ENCODE measurements at regions not wholly inside any gene's neighbourhood (a gene's known extent, or its start where the extent isn't known, plus 50 kb on each side); places are given as distances from the start of the nearest gene placed in this dataset.

DNA sequence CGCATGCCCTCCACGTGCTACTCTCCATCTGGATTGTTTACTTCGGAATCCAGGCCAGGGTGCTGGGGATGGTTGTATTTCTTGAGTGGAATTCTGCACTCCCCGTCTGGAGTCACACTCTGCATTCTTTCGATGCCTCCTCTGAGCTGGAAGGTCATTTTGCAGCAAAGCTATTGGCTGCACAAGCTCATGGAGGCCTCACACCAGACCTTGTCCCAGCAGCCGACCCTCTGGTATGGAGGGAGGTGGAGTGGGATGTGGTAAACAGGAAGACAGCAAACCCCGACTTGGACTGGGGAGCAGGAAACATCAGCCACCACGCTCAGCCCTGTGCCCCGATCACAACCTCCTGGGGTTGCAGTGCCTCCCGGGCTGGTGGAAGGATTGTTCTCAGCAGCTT, 225.3 kb upstream of the LNX1 start:
- DNase-seq (ENCODE audit: low read depth), result no peak

DNA sequence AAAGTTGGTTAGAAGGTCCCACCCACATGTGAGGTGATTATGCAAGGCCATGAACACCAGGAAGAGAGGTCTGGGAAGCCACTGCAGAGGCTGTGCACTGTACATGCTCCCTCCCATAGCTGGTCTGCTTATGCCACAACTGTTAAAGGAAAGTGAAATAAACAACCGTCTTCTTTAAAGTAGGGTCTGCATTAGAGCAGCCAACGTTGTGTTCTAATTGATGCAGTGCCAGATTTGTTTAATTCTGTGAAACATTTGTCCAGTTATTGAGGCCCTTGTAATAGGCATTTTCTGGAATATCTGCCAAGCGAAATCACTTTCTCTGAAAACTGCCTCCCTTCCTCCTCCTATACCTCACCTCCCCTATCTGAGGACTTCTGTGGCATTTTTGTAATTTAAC, 224.0 kb upstream of the LNX1 start:
- DNase-seq (ENCODE audit: low read depth), result no peak

DNA sequence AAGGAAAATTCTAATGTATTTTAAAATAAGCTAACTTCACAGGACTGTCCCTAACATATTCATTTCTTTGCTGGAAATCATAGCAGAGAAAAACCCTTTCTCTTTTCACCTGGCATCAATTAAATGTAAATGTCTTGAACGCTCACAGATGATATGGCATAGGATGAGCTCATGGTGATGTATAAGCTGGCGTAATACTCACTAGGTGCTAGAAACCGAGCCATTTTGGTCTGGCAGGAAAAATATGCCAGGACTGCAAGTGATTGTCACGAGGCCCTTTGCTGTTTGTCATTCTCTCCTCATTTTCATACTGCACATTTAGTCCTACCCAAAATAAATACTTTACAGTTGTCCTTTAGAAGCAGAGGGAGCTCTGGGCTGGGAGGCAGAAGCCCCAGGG, 222.7 kb upstream of the LNX1 start:
- no peak for DNase-seq (ENCODE audit: low read depth)

DNA sequence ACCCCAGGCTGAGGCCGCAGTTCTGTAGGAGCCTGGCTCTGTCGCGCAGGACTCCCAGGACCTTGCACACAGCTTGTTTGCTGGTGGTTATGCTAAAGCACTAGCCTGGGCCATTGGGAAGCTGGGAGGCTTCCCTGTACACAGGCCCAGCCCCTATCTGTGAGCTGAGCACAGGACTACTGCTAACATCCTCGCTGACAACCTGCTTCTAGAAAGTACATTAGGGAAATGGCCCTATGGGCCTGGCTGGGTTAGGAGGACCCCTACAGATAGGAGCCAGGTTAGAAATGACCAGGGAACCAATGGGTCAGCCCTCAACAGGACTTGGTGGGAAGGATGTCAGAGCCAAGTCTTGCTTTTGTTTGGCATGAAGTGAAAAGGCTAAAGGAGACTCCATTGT, 219.4 kb upstream of the LNX1 start:
- no peak for DNase-seq (ENCODE audit: low read depth)

DNA sequence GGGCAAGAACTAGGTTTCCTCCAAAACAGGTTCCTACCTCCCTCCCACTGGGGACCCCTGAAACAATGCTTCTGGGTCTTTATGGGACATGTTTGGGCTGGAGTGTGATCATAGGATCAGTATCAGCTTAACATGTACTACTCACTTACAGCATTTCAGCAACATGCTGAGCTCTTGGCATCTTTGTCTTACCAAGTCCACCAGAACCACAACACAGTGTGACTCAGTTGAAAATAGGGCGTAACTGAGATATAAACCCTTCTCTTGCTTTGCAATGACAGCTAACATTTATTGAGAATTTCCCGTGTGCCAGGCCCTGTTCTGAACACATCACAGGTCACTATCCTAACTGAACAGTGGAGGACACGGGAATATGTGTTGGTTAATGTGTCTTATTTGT, 218.5 kb upstream of the LNX1 start:
- DNase-seq (ENCODE audit: low read depth), result no peak

DNA sequence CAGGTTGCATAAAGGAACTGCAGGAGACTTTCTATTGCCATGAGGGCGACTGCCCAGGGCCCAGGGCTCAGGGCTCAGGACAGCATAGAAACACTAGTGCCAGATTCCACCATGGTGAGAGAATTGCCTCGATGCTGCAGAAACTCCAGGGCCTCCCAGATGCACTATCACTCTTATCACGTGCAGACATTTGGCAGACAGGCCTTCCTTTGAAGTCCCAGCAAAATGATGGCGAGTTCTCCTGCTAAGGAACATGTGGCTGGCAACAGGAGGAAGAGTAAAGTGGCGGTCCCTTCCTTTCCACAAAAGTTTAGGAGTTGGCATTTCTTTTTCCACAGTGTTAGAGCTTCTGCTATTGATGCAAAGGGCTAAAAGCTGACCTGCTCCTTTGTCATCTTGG, 214.0 kb upstream of the LNX1 start:
- DNase-seq (ENCODE audit: low read depth), result no peak

DNA sequence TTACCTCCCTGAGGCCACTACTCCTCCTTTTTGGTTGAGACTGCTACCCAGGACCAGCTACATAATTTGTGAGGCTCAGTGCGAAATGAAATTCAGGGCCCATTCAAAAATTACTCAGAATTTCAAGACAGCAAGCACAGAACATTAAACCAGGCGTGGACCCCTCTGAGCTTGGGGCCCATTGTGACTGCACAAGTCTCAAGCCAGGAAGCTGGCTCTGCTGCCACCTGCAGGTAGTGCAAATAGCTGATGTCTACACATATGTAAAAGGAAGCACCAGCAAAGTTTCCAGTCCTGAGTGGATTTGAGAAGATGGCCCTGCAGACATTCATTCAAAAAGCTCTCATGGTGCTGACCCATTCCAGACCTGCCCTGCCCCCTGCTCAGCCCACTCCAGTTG, 213.4 kb upstream of the LNX1 start:
- DNase-seq (ENCODE audit: low read depth), result peak; percentile 15

DNA sequence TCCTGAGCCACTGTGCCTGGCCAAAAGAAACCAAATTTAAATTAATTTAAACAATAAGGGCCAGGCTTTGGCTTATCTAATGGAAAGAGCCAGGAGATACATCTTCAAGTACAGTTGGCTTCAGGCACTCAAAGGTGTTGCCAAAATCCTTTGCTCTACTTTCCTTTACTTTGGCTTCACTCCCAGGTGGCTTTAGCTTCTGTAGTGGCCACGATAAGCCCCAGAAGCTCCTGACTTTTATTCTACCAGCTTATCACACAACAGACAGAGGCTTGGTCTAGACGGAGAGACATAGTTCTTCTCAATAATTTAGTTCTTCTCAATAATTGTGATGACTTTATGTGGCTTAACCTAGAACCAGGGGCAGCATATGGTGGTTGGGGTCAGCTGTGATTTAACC, 211.2 kb upstream of the LNX1 start:
- no peak for DNase-seq (ENCODE audit: low read depth)

DNA sequence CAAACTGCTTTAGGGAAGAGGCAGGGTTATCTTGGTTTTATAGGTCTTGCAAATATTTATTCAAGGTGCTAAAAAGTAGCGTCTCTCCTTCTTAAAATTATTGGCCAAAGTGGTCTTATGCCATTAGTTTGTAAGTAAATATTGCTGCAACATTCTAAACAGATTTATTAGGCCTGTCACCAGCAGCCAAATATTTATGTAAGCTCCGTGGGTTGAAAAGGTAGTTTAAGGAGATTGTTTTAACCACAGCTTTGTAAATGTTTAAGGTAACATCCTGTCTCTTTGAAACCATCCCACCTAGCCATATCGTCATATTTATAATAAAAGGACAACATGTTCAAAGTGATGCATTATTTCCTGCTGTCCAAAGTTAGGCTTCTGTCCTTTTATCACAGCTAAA, 210.1 kb upstream of the LNX1 start:
- DNase-seq (ENCODE audit: low read depth), result no peak

DNA sequence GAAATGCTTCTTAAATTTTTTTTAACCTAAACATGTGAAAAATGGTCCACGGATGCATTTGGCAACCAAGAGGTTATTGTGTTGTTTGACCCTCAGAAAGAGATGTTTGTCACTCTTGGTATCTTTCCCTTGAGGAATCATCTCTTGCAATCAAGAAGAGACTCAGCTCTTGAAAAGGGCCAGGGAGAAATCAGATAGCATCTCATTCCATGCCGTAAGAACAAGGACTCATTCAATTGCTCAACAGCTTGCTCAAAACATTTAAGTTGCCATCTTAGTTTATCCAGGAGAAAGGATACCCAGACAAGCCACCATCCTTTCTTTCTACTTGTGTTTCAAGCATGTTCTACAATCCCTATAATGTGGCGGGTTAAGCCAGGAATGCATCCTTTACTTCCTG, 209.5 kb upstream of the LNX1 start:
- DNase-seq (ENCODE audit: low read depth), result no peak

DNA sequence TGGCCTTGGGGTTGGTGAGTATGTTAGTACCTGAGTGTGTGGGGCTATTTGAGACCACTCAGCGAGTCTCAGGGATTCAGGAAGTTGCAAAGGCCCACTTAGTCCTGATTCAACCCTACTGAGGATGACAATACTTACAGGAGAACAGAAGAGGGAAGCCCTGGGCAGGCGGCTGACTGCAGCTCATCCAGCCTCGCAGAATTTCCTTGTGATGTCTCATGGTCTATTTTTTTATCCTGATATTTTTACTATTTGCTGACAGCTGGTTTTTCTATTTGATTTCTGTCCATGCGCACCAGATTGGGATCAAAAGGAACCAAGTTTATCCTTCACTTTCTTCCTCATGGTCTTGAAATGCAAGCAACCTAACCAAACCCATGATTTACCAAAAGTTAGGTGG, 201.8 kb upstream of the LNX1 start:
- no peak for DNase-seq (ENCODE audit: low read depth)

DNA sequence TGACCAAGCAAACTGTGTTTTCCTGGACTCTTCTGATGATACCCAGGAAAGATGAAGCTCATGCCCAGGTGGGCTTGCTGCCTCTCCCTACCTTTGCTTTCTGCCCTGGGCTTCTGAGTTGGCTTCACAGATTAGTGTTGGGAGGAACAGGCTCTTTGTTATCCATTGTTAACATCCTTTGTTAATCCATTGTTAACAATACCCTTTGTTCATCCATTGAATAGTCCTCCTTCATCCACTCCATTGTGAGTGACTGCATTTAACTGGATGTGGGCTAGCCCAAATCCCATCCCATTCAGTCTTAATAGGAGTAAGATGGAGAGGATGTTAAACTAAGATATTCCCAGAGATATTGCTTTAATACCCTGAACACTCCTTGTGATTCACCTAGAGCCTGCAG, 199.0 kb upstream of the LNX1 start:
- no peak for DNase-seq (ENCODE audit: low read depth)

DNA sequence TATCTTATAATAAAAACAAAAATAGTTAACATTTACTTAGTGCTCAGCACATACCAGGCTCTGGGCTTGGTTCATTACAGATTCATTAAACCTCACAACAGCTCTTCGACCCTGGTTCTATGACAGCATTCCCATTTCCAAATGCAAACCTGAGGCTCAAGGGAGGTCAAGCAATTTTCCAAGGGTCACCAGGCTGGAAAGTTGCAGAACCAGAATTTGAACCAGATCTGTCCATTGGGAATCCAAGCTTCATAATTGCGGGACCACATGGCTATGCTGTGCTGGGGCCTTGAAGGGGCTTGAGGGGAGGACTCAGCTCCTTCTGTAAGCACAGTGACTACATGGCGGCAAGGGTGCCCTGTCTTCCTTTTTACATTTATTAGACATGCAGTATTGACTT, 197.3 kb upstream of the LNX1 start:
- no peak for DNase-seq (ENCODE audit: low read depth)

DNA sequence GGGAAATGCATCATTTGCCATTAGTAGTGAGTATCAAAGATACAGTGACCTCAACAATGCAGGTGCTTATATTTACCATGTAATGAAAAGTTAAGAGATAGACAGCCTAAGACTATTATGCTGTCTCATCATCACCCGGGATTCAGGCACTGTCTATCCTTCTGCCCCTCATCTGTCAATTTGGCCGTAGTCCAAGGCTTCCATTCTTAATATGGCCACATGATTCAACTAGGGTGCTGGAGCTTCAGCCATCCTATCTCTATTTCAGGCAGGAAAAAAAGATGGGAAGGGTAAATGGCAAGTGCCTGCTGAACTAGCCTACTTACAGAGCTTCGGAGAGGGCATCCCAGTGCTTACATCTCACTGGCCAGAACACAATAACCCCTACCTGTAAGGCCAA, 196.7 kb upstream of the LNX1 start:
- DNase-seq (ENCODE audit: low read depth), result no peak

DNA sequence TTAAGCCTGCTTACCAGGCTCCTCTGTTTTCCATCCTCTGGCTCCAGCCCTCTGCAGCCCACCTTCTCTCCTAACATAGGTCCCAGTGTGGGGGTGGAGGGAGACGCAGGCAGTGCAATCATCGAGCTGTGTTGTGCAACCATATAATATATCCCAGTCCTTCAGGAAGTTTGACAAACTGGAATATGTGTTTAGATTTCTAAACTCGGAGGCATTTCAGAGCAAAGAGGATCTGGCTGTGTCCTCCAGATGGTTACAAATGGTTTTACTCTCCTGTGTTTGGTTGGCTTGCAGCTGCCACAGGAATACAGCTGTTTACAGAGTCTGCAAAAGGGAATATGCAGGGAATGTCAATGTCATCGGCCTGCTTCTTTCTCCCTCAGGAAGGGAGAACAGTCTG, 195.3 kb upstream of the LNX1 start:
- DNase-seq (ENCODE audit: low read depth), result no peak

DNA sequence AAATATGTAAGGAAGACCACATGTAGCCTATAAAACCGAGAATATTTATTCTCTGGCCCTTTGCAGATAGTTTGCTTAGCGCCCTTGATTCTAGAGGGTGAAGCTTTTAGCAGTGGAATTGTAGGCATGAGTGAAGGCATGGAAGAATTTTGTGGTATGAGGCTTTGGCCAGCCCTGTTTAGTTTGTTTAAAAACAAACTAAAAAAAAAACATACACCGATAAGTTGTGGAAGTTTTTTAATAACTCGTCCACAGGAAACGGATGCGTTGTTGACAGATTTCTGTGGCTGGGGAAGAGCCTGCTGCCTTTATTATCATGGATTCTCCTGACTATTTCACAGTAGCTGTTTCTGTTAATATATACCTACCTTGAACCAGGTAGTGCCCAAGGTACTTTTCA, 194.7 kb upstream of the LNX1 start:
- DNase-seq (ENCODE audit: low read depth), result no peak

DNA sequence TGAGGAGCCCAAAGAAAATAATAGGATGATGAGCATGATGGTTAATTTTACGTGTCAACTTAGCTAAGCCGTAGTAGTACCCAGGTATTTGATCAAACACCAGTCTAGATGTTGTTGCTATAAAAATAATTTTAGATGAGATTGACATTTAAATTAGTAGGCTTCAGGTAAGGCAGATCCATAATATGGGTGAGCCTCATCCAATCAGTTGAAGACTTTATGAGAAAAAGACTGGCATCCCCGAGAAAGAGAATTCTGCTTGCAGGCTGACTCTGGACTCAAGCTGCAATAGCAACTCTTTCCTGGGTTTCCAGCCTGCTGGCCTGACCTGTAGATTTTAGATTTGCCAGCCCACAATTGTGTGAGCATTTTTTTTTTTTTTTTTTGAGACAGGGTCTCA, 192.8 kb upstream of the LNX1 start:
- no peak for DNase-seq (ENCODE audit: low read depth)

DNA sequence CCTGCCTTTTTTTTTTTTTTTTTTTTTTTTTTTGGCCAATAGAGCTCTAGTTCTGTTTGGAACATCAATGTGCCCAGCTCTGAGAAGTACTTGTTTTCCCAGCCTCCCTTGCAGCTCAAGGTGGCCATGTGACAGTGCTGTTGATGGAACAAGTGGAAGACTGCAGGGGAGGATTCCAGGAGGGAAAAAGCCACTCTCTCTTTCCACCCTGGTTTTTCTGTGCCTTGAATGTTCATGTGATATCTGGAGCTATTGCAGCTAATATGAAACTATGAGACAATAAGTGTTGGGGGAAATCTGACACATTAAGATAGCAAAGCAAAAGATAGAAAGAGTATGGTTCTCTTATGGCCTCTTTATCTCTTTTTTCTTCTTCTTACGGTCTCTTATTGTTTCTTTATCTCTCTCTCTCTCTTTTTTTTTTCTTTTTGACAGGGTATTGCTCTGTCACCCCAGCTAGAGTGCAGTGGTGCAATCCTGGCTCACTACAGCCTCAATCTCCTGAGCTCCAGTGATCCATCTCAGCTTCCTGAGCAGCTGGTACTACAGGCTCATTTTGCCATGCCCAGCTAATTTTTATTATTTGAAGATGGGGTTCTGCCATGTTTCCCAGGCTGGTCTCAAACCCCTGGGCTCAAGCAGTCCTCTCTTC, 192.0 kb upstream of the LNX1 start:
- DNase-seq (ENCODE audit: low read depth), result no peak

DNA sequence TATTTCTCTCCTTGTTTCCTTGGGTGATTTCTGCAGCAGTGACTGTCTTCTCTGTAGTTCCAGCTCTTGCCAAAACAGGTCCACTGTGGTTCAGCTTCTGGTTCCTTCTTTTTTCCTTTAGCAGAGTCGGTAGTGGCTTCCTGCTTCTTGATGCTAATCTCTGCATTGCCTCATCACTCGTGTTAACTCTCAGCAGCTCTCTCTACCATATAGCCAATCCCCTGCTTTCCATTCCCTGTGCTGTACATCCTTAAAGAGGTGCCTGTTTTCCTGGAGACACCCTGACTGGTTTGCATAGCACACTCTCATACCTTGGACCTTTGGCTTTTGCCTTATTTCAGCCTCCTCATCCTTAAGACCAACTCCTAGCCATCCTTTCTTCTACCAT, 191.2 kb upstream of the LNX1 start:
- no peak for DNase-seq (ENCODE audit: low read depth)

DNA sequence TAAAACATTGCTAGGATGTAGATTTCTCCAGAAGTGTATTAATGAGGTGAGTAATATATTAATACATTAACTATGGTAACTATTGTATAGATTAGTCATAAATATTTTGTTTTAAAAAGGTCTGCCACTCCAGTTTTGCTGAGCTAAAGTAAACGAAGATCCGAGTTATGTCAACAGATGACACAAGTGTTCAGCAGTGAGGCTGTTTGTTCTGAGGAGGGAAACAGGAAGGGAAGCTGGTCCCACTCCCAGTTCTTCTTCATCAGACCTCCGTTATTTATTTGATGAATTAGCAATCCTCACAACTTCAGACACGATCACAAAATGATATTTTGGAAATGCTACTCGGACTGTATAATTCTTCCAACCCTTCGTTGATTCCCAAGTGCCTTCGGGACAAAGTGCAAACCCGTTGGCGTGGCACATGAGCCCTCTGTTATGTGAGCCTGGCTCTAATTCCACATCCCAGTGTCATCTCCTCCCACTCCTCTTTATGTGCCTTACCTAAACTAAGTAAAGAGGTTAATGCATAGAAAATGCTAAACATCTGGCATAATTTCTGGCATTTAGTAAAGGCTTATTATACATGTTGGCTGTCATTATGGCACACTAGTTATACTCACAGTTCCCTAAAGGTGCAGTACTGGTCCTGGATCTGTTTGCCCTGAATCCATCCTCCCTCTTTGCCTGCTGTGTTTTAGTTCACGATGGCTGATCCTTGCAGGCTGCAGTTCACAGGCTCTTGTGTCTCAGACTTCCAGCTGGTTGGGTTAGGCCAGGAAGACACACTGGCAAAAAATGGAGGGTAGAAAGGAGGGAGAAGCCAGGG, 190.6 kb upstream of the LNX1 start:
- no peak for DNase-seq (ENCODE audit: low read depth)

DNA sequence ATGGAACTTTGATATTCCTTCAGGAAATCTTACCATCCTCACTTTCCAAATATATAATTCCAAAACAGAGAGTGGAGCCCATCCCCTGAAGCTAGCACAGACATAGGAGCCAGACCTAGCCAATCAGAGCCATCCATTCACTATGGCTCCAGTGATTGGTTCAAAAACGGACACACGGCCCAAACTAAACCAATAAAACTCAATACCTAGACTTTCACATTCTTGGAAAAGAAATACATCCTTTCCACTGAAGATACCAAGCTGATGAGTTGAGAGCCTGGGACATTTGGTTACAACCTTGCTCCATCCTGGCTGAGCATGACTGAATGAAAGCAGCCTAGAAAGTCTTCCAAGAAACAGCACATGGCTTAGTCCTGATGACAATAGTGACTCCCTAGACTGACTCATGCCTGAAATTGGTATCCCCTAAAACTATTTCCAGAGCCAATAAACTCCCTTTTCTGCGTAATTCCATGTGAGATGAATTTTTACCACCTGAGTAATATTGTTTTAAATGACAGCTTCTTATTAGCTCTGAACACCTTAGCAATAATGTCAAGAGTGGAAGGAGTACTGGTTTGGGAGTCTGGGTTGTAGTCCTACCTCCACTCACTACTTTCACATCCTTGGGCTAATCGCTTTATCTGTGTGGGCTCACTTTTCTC, 189.6 kb upstream of the LNX1 start:
- DNase-seq (ENCODE audit: low read depth), result no peak

DNA sequence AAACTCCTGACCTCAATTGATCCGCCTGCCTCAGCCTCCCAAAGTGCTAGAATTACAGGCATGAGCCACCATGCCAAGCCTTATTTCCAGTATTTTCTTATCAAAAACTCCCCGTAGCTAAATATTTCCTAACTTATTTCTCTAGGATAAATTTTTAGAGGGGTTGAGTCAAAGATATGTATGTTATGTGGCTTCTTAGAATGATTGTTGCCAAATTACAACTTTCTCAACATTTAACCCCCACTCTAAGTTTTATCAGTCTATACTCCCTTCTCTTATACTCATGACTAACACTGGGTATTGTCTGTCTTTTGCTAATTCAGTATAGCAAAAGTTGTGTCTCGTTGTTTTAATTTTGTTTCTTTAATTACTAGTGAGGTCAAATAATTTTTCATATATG, 187.7 kb upstream of the LNX1 start:
- no peak for DNase-seq (ENCODE audit: low read depth)

DNA sequence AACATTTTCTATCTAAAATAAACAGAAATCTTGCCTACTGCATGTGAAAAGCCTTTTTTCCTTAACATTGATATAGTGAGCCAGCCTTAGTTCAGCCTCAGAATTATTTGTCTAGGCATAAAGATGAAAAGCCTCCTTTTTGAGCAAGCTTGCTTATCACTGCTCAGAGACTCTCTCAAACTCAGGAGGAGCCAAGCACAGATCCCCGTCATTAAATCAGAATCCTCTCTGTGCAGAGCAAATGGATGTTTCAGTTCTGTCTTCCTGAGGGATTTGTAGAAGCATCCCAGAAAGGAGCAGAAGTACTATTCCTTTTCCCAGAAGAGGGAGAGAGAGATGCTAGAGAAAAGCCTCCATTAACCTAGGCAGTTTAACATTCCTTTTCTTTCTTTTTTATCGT, 186.9 kb upstream of the LNX1 start:
- no peak for DNase-seq (ENCODE audit: low read depth)

Data from HT1080 (cell line).